Astrocyte of the hippocampus (primary cell): ENCODE measurements at regions not wholly inside any gene's neighbourhood (a gene's known extent, or its start where the extent isn't known, plus 50 kb on each side); places are given as distances from the start of the nearest gene placed in this dataset.
"Not testable (repeated sequence)": the region's sequence is repeated elsewhere in the genome, so short reads cannot be mapped to it uniquely, and the experiment has no call there.

ENCODE experiments used
- DNase-seq: peaks from one replicate; pipeline ENCODE4 v3.0.0; 2011; ENCODE audit warnings: low read depth, low spot score

DNA sequence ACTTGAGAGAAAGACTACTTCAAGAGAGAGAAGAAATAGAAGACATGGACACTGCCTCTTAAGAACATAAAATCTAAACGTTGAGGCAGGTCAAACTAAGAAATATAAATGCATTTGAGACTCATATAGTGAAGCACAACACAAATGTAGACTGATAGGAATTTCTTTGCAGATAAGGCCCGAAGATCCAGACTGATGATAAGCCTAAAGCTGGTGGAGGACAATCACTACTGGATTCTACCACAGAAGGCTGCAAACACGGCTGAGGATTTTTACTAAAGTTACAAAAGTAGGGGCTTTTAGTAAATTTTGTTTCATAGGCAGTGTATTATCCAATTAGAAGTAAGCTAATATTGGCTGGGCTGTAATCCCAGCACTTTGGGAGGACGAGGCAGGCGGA lies 278.3 kb downstream of the RAP2B start:
- DNase-seq: no peak

DNA sequence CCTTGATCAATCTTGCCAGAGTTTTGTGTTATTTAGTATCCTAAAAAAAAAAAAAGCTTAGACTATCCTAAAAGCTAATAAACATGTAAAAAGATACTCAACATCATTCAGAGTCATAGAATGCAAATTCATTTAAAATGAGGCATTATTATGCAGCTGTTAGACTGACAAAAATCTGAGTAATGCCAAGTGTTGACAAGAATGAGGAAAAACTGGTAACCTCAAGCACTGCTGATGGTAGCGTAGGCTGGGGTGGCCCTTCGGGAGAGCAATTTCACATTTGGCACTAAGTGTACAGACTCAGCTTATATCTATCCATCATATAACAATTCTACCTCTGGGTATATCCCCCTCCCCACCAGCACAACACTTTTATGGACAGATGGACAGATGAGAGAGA lies 280.4 kb downstream of the RAP2B start:
- peak; percentile 2 for DNase-seq

GRCh38 chr3:153442799-153443487 lies 280.9 kb downstream of the RAP2B start:
- DNase-seq: no peak

GRCh38 chr3:153443961-153444360 lies 281.9 kb downstream of the RAP2B start:
- no peak for DNase-seq

GRCh38 chr3:153445817-153446216 lies 283.8 kb downstream of the RAP2B start:
- no peak for DNase-seq

- DNase-seq: no peak
These were observed 286.3 kb downstream of the RAP2B start for GRCh38 chr3:153448151-153448829.

GRCh38 chr3:153456833-153457545 lies 295.0 kb downstream of the RAP2B start:
- DNase-seq: no peak

DNA sequence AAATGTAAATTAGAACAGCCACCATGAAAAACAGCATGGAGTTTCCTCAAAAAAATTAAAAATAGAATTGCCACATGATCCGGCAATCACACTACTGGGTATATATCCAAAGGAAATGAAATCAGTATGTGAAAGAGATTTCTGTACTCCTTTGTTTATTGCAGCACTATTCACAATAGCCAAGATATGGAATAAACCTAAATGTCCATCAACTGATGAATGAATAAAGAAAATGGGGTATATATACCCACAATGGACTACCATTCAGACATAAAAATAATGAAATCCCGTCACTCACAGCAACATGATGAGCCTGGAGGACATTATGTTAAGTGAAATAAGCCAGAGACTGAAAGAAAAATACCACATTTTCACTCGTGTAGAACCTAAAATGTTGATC lies 296.9 kb downstream of the RAP2B start:
- no peak for DNase-seq

- DNase-seq: no peak
These were observed 300.5 kb downstream of the RAP2B start for GRCh38 chr3:153462545-153462944.

DNA sequence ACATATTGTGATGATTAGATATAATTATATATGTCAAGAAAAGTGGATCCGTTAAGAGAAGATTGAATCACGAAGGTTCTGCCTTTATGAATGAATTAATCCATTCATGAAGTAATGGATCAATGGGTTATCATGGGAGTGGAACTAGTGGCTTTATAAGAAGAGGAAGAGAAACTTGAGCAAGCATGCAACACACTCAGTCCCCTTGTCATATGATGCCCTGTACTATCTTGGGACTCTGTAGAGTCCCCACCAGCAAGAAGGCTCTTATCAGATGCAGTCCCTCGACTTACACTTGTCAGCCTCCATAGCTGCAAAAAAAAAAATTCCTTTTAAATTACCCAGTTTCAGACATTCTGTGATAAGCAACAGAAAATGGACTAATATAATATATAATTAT lies 301.9 kb downstream of the RAP2B start:
- no peak for DNase-seq

DNA sequence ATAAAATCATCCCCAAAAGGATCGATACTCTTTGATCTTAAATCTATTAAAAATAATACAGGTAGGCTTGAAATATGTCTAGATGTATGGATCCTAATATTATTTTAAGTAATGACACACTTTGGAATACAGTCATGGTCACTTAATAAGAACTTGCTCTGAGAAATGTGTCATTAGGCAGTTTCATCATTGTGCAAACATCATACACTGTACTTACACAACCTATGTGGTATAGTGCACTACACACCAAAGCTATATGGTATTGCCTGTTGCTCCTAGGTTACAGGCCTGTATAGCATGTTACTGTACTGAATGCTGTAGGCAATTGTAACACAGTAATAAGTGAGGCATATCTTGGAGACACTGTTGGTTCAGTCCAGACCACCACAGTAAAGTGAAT lies 307.1 kb downstream of the RAP2B start:
- DNase-seq: no peak

DNA sequence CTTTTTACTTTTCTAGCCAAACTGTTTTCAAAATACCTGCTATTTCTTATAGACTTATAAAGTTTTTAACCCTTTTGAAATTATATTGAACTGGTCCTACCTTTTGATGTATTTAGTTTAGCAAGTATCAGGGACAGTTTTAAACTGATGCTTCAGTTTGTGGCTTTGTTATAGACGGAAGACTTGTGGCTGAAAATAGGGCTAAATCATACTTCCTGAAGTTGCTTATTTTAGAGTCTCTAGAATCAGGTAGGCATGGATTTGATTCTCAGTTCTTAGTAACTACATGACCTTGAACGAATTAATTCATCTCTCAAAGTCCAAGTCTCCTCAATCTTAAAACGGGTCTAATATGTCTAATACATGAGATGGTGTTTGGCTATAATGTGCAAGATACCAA lies 322.8 kb downstream of the RAP2B start:
- DNase-seq: no peak

- DNase-seq: no peak
These were observed 333.4 kb downstream of the RAP2B start for GRCh38 chr3:153495422-153495821.

- DNase-seq: no peak
These were observed 340.7 kb downstream of the RAP2B start for GRCh38 chr3:153502682-153503081.

DNA sequence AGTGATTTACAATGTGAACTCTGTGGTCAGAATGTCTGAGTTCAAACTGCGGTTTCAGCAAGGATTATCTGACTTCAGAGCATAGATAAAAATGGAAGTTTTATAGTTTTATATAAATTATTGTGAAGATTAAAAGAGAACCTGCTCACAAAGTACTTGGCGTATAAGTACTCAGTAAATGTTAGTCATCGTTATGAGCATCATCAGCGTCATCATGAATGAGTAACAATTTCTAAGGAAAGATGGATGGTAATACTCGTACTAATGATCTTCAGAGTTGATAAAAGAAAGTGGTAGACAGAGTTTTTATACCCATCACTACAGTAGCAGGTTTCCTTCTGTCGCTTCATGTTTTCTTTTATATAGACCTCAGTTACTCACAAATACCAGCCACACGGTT lies 341.8 kb downstream of the RAP2B start:
- no peak for DNase-seq

- DNase-seq: not testable (repeated sequence)
These were observed 344.2 kb downstream of the RAP2B start for GRCh38 chr3:153506205-153506604.

DNA sequence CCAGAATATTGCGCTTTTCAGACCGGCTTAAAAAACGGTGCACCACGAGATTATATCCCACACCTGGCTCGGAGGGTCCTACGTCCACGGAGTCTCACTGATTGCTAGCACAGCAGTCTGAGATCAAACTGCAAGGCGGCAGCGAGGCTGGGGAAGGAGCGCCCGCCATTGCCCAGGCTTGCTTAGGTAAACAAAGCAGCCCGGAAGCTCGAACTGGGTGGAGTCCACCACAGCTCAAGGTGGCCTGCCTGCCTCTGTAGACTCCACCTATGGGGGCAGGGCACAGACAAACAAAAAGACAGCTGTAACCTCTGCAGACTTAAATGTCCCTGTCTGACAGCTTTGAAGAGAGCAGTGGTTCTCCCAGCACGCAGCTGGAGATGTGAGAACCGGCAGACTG lies 344.7 kb downstream of the RAP2B start:
- DNase-seq: not testable (repeated sequence)

DNA sequence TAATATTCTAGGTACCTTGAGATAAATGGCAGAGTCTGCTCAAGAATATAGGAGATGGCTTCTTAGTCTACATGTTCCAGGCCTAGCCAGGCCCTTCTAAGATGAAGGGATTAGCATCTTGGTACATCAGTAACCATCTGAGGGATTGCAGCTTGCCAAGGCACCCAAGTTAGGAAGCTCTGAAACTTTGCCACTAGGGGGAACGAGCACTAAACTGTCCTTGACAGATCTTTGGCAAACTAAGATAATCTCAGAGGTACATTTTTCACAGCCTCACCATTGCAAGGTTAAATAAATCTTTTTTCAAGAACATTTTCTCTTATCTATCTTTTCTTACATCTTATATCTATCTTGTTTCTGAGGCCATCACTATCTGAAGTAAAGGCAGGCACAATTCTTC lies 351.2 kb downstream of the RAP2B start:
- DNase-seq: no peak

- no peak for DNase-seq
These were observed 366.4 kb downstream of the RAP2B start for GRCh38 chr3:153528473-153528872.

- no peak for DNase-seq
These were observed 377.2 kb downstream of the RAP2B start for GRCh38 chr3:153539263-153539662.

GRCh38 chr3:153545471-153545870 lies 383.4 kb downstream of the RAP2B start:
- no peak for DNase-seq

DNA sequence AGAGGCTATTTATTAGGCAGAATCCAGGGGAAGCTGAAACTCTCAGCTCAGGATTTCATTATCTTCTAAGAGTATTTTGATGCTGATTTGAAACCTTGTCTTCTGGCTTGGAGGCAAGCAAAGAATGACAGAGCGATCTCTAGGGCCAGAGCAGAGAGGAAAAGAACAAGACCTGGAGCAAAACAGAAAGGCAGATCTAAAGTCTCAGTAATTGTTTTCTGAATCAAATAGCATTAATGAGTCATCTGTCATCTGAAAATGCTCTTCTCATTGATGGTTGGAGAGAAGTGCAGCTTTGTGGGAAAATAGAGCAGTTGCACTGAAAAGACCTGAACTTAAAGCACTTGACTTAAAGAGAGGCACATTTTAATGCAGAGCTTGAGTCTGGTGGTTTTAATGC lies 385.9 kb downstream of the RAP2B start:
- DNase-seq: no peak

DNA sequence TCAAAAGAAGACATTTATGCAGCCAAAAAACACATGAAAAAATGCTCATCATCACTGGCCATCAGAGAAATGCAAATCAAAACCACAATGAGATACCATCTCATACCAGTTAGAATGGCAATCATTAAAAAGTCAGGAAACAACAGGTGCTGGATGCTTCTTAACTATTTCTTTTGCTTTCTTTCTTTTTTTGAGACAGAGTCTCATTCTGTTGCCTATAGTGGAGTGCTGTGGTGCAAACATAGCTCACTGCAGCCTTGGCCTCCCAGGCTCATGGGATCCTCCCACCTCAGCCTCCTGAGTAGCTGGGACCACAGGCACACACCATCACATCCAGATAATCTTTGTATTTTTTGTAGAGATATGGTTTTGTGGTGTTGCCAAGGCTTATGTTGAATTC lies 387.7 kb downstream of the RAP2B start:
- not testable (repeated sequence) for DNase-seq
